H1 (cell line): ENCODE measurements at regions not wholly inside any gene's neighbourhood (a gene's known extent, or its start where the extent isn't known, plus 50 kb on each side); places are given as distances from the start of the nearest gene placed in this dataset.

ENCODE experiments used
- CTCF ChIA-PET: fragments of 300-600 bp; sonication (Branson Sonifier 250); formaldehyde crosslinking; loops from one replicate; lab custom pipeline; 2021; ENCODE audit not compliant: partially characterized antibody; lab: Charles Lee
- POLR2A ChIA-PET: fragments of 300-600 bp; sonication (Branson Sonifier 250); formaldehyde crosslinking; loops from one replicate; lab custom pipeline; 2021; ENCODE audit warnings: inconsistent platforms; ENCODE audit not compliant: partially characterized antibody; lab: Charles Lee
- DNase-seq, 2 experiments: peaks; one replicate each; pipeline versions ENCODE4 v3.0.0 to v3.0.0-alpha.2; 2010 to 2022; ENCODE audit warnings: low spot score in 2 of 2, low read depth in 1 of 2, mixed read lengths in 1 of 2
- FAIRE-seq: peaks from 2 replicates; lab custom pipeline; 2011; peaks lifted over from hg19 to GRCh38; lab: Jason Lieb, UNC
- H2AFZ ChIP-seq: 2 replicates; pipeline ENCODE4 v1.8.1; 2012; ENCODE audit warnings: low read length, inconsistent platforms
- H2AK5ac ChIP-seq: 2 replicates; pipeline ENCODE4 v1.6.1; 2013; ENCODE audit warnings: low read depth, low read length
- H2BK120ac ChIP-seq: replicated peaks from 2 replicates; pipeline ENCODE3; 2013; ENCODE audit warnings: low read depth, low read length, inconsistent platforms
- H2BK12ac ChIP-seq: 2 replicates; pipeline ENCODE4 v1.6.1; 2013; ENCODE audit warnings: low read depth, low read length
- H2BK15ac ChIP-seq: 2 replicates; pipeline ENCODE4 v1.6.1; 2013; ENCODE audit warnings: low read length
- H2BK20ac ChIP-seq: 2 replicates; pipeline ENCODE4 v1.6.1; 2013; ENCODE audit warnings: low read length
- H2BK5ac ChIP-seq: 2 replicates; pipeline ENCODE4 v1.6.1; 2013; ENCODE audit warnings: low read depth, low read length
- H3K14ac ChIP-seq: 2 replicates; pipeline ENCODE4 v1.6.1; 2013; ENCODE audit warnings: inconsistent platforms; ENCODE audit not compliant: insufficient read length
- H3K18ac ChIP-seq: 2 replicates; pipeline ENCODE4 v1.6.1; 2013; ENCODE audit warnings: low read length; ENCODE audit errors: extremely low read depth
- H3K23ac ChIP-seq: 2 replicates; pipeline ENCODE4 v1.6.1; 2013; ENCODE audit warnings: inconsistent platforms; ENCODE audit not compliant: insufficient read length
- H3K23me2 ChIP-seq: 2 replicates; pipeline ENCODE4 v1.6.1; 2013; ENCODE audit warnings: low read depth, low read length
- H3K27ac ChIP-seq: 2 replicates; pipeline ENCODE4 v1.6.1; 2011; ENCODE audit warnings: low read depth, low read length, inconsistent platforms
- H3K27me3 ChIP-seq, 4 experiments: replicated peaks in 1 of 4; 1 replicate in 1 of 4; 2 replicates in 3 of 4; pipeline versions ENCODE4 v1.6.1 to v1.8.1; 2011 to 2013; ENCODE audit warnings: low read length in 3 of 4, mild to moderate bottlenecking in 3 of 4, inconsistent platforms in 2 of 4, mixed read lengths in 2 of 4, moderate library complexity in 1 of 4; ENCODE audit not compliant: control insufficient read depth in 3 of 4, insufficient read depth in 3 of 4; ENCODE audit errors: extremely low read depth in 1 of 4
- H3K36me3 ChIP-seq, 4 experiments: 2 replicates each; pipeline versions ENCODE4 v1.6.1 to v1.8.1; 2011 to 2013; ENCODE audit warnings: mild to moderate bottlenecking in 4 of 4, low read length in 3 of 4, moderate library complexity in 2 of 4, control low read depth in 1 of 4, inconsistent platforms in 1 of 4; ENCODE audit not compliant: insufficient read depth in 4 of 4, control insufficient read depth in 2 of 4
- H3K4ac ChIP-seq: replicated peaks from 2 replicates; pipeline ENCODE3; 2013; ENCODE audit warnings: low read length, low read depth, mixed read lengths, inconsistent platforms; ENCODE audit not compliant: insufficient read length
- H3K4me1 ChIP-seq, 4 experiments: replicated peaks in 1 of 4; 1 replicate in 1 of 4; 2 replicates in 3 of 4; pipeline versions ENCODE4 v1.6.1 to v1.8.1; 2011 to 2013; ENCODE audit warnings: low read length in 3 of 4, inconsistent platforms in 2 of 4, mixed read lengths in 1 of 4; ENCODE audit not compliant: insufficient read depth in 4 of 4, control insufficient read depth in 3 of 4
- H3K4me2 ChIP-seq, 2 experiments: 2 replicates each; pipeline versions ENCODE4 v1.6.1 to v1.8.1; 2011 to 2013; ENCODE audit warnings: low read depth in 2 of 2, low read length in 2 of 2, control low read depth in 1 of 2, inconsistent platforms in 1 of 2, mild to moderate bottlenecking in 1 of 2; ENCODE audit not compliant: insufficient read depth in 1 of 2
- H3K4me3 ChIP-seq, 4 experiments: fragments of 200-600, 300-600 bp in 1 of 4; sonication (generic), shearing (Covaris generic), sonication (Bioruptor Twin) in 1 of 4; 2 replicates each; pipeline versions ENCODE4 v1.5.1 to v1.8.1; 2011 to 2016; ENCODE audit warnings: low read length in 4 of 4, low read depth in 3 of 4, control low read depth in 2 of 4, inconsistent platforms in 2 of 4, mild to moderate bottlenecking in 2 of 4, mixed read lengths in 1 of 4, moderate library complexity in 1 of 4; ENCODE audit not compliant: insufficient read depth in 2 of 4; ENCODE audit errors: extremely low read depth in 1 of 4
- H3K56ac ChIP-seq: replicated peaks from 2 replicates; pipeline ENCODE3; 2013; ENCODE audit warnings: low read depth, mild to moderate bottlenecking, mixed read lengths, low read length, inconsistent platforms; ENCODE audit not compliant: insufficient read length
- H3K79me1 ChIP-seq: 2 replicates; pipeline ENCODE4 v1.6.1; 2013; ENCODE audit warnings: low read depth, low read length, control low read depth
- H3K79me2 ChIP-seq, 2 experiments: 2 replicates each; pipeline versions ENCODE4 v1.6.1 to v1.8.1; 2012 to 2013; ENCODE audit warnings: low read length in 2 of 2, mild to moderate bottlenecking in 2 of 2, inconsistent platforms in 1 of 2; ENCODE audit not compliant: insufficient read depth in 2 of 2, control insufficient read depth in 1 of 2
- H3K9ac ChIP-seq, 4 experiments: replicated peaks in 1 of 4; 1 replicate in 1 of 4; 2 replicates in 3 of 4; pipeline versions ENCODE4 v1.6.1 to v1.8.1; 2011 to 2013; ENCODE audit warnings: low read depth in 3 of 4, low read length in 3 of 4, control low read depth in 2 of 4, mild to moderate bottlenecking in 2 of 4, moderate library complexity in 2 of 4, inconsistent platforms in 1 of 4; ENCODE audit errors: extremely low read depth in 1 of 4
- H3K9me3 ChIP-seq, 2 experiments: 2 replicates each; pipeline versions ENCODE4 v1.6.1 to v1.8.1; 2012 to 2013; ENCODE audit warnings: mild to moderate bottlenecking in 2 of 2, moderate library complexity in 2 of 2, control low read depth in 1 of 2, inconsistent platforms in 1 of 2, low read depth in 1 of 2, low read length in 1 of 2, mixed read lengths in 1 of 2; ENCODE audit not compliant: insufficient read depth in 2 of 2
- H4K20me1 ChIP-seq, 2 experiments: replicated peaks in 1 of 2; 2 replicates each; pipeline versions ENCODE3 to v1.8.1; 2011 to 2013; ENCODE audit warnings: inconsistent platforms in 2 of 2, low read length in 2 of 2, mild to moderate bottlenecking in 1 of 2; ENCODE audit not compliant: insufficient read depth in 2 of 2, control insufficient read depth in 1 of 2
- H4K5ac ChIP-seq: 2 replicates; pipeline ENCODE4 v1.6.1; 2013; ENCODE audit warnings: low read length, low read depth, mixed read lengths, inconsistent platforms; ENCODE audit not compliant: insufficient read length
- H4K8ac ChIP-seq: 2 replicates; pipeline ENCODE4 v1.8.0; 2013; ENCODE audit warnings: mild to moderate bottlenecking, moderate library complexity, low read length, inconsistent platforms; ENCODE audit not compliant: insufficient read depth; ENCODE audit errors: extremely low read depth
- H4K91ac ChIP-seq: replicated peaks from 2 replicates; pipeline ENCODE3; 2013; ENCODE audit warnings: low read length, mixed read lengths, inconsistent platforms; ENCODE audit not compliant: insufficient read length
- BCL11A ChIP-seq, 2 experiments: IDR thresholded peaks; one replicate each; pipeline ENCODE4 v1.6.1; 2011; ENCODE audit warnings: low read depth in 2 of 2, low read length in 2 of 2, mild to moderate bottlenecking in 2 of 2
- E2F6 ChIP-seq: IDR thresholded peaks from 2 replicates; pipeline ENCODE4 v1.6.1; 2012; ENCODE audit warnings: inconsistent platforms
- EP300 ChIP-seq, 2 experiments: IDR thresholded peaks; 1 replicate in 1 of 2; 2 replicates in 1 of 2; pipeline ENCODE4 v1.6.1; 2011 to 2012; ENCODE audit warnings: low read depth in 2 of 2, low read length in 2 of 2, mild to moderate bottlenecking in 2 of 2, borderline replicate concordance in 1 of 2, inconsistent platforms in 1 of 2, moderate library complexity in 1 of 2
- POLR2AphosphoS5 ChIP-seq: IDR thresholded peaks from 2 replicates; pipeline ENCODE4 v1.6.1; 2011; ENCODE audit warnings: low read depth, low read length
- RAD21 ChIP-seq, 2 experiments: IDR thresholded peaks in 1 of 2; conservative IDR thresholded peaks in 1 of 2; 2 replicates each; pipeline ENCODE4 v1.6.1; 2011; ENCODE audit warnings: low read depth in 2 of 2, low read length in 2 of 2, improper control_type of control experiment in 1 of 2, inconsistent platforms in 1 of 2, mild to moderate bottlenecking in 1 of 2, moderate library complexity in 1 of 2
- SAP30 ChIP-seq: fragments of 300-600 bp; sonication (generic); IDR thresholded peaks from 2 replicates; pipeline ENCODE4 v1.7.1; 2012; ENCODE audit warnings: low read length, moderate library complexity, mild to moderate bottlenecking, inconsistent platforms; ENCODE audit not compliant: insufficient read depth, insufficient replicate concordance
- SIN3A ChIP-seq, 2 experiments: IDR thresholded peaks in 1 of 2; conservative IDR thresholded peaks in 1 of 2; 2 replicates each; pipeline ENCODE4 v1.6.1; 2011 to 2012; ENCODE audit warnings: low read length in 2 of 2, improper control_type of control experiment in 1 of 2, low read depth in 1 of 2, mild to moderate bottlenecking in 1 of 2
- SP1 ChIP-seq: IDR thresholded peaks from 2 replicates; pipeline ENCODE4 v1.6.1; 2011; ENCODE audit warnings: low read depth, low read length
- TAF7 ChIP-seq: optimal IDR thresholded peaks from 2 replicates; pipeline ENCODE3; 2011; ENCODE audit warnings: low read depth, mild to moderate bottlenecking, inconsistent platforms, low read length, moderate library complexity, borderline replicate concordance
- TBP ChIP-seq: IDR thresholded peaks from 2 replicates; pipeline ENCODE4 v1.6.1; 2011; ENCODE audit warnings: low read depth, low read length, improper control_type of control experiment
- USF2 ChIP-seq: IDR thresholded peaks from 2 replicates; pipeline ENCODE4 v1.6.1; 2011; ENCODE audit warnings: low read length, improper control_type of control experiment
- ZNF274 ChIP-seq: IDR thresholded peaks from 2 replicates; pipeline ENCODE4 v1.7.0; 2012; ENCODE audit warnings: low read length, borderline replicate concordance; ENCODE audit errors: extremely low read depth
- WGBS, 2 experiments: shearing (Covaris generic) in 1 of 2; methylation state at CpG; one replicate each; pipeline versions ENCODE4 v1.1.6 to v1.1.7; 2013 to 2015; ENCODE audit warnings: low lambda C conversion rate in 2 of 2, mixed read lengths in 2 of 2, inconsistent platforms in 1 of 2, low coverage in 1 of 2, missing lambda C conversion rate in 1 of 2; ENCODE audit not compliant: insufficient replicate concordance in 2 of 2, insufficient coverage in 1 of 2, insufficient read length in 1 of 2; ENCODE audit errors: extremely low coverage in 1 of 2, missing lambda C conversion rate in 1 of 2; 5-methylcytosine and 5-hydroxymethylcytosine counted together

GRCh38 chr5:124952079-124952478 lies 205.6 kb upstream of the ZNF608 start:
- CTCF ChIA-PET: no interaction called here
- Histone ChIP-seq H4K5ac (no peak overlapping the region), H3K27me3 (no peaks in the 10 kb centered on the region), H4K8ac (no peak overlapping the region), H3K79me2 (no peaks in the 10 kb centered on the region), H3K9ac (no peak overlapping the region), H3K4me2 (no peak overlapping the region), H2BK20ac (no peak overlapping the region), H3K23me2 (no peaks in the 10 kb centered on the region), H3K27ac (no peak overlapping the region), H2BK15ac (no peak overlapping the region), H3K9me3 (no peaks in the 10 kb centered on the region; a peak in 1 of 4 replicates), H4K91ac (no peak overlapping the region), H3K4me1 (peaks cover 0 to 4% (median 0%) of the 10 kb centered on the region in 4 experiments; a peak in 1 of 7 replicates), H3K4ac (no peak overlapping the region), H3K56ac (no peak overlapping the region), H2AFZ (no peak overlapping the region), H2BK5ac (no peak overlapping the region), H2BK12ac (no peak overlapping the region), H3K14ac (no peak overlapping the region), H3K36me3 (no peaks in the 10 kb centered on the region; a peak in 1 of 8 replicates), H3K4me3 (no peak overlapping the region), H3K79me1 (no peaks in the 10 kb centered on the region), H3K18ac (no peak overlapping the region), H2BK120ac (no peak overlapping the region), H2AK5ac (no peak overlapping the region), H3K23ac (no peak overlapping the region), H4K20me1 (no peaks in the 10 kb centered on the region)
- DNase-seq (no peak), FAIRE-seq (no peak)
- 99% methylated on average over 6 of the region's 7 CpGs; no CpG with 5 or more reads in 1 of the 2 experiments for WGBS, 2 experiments
- POLR2A ChIA-PET: no interaction called here
- no peak for TF ChIP-seq USF2
- no peak for TF ChIP-seq BCL11A (IDR thresholded peaks at IDR 0.05; ENCODE audit: low read depth in 2 of 2, low read length in 2 of 2)
- no peak for TF ChIP-seq RAD21 (IDR thresholded peaks at IDR 0.05 in 1 of 2, conservative IDR thresholded peaks at IDR 0.05 in 1 of 2; ENCODE audit: low read depth in 2 of 2, low read length in 2 of 2)
- no peak for TF ChIP-seq SIN3A (conservative IDR thresholded peaks at IDR 0.05 in 1 of 2, IDR thresholded peaks at IDR 0.05 in 1 of 2; ENCODE audit: low read depth in 1 of 2, low read length in 2 of 2)
- no peak for TF ChIP-seq E2F6
- no peak for TF ChIP-seq TBP
- TF ChIP-seq SAP30: no peak
- no peak for TF ChIP-seq EP300 (IDR thresholded peaks at IDR 0.05; ENCODE audit: borderline replicate concordance in 1 of 2, low read depth in 2 of 2, low read length in 2 of 2)
- no peak for TF ChIP-seq ZNF274
- no peak for TF ChIP-seq SP1
- no peak for TF ChIP-seq POLR2AphosphoS5
- no peak for TF ChIP-seq TAF7
